NCI-H748 treated with DMSO at 0.1 percent for 48 hours (cell line): ENCODE measurements at regions not wholly inside any gene's neighbourhood (a gene's known extent, or its start where the extent isn't known, plus 50 kb on each side); places are given as distances from the start of the nearest gene placed in this dataset.

Source experiments
- DNase-seq: peaks from one replicate; lab custom pipeline; 2025; lab: John Stamatoyannopoulos, UW

DNA sequence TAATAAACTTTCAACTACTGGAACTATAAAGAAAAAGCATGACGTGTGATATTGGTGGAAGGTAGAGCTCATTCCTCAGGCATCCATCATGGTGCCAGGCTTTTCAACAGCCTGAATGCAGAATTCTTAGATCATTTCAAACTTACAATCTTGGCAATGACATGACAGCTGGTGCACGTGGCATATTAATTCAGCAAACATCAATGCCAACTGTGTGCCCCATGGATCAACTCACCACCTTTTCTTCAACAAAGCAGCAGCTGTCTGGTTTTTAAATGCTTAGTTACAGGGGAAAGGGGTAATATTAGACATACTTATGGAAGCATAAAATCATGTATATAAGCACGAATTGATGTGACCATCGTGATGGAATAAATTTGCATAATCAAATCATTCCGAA lies 56.0 kb upstream of the OR13F1 start:
- no peak for DNase-seq
